ENCODE measurements at regions not wholly inside any gene's neighbourhood (a gene's known extent, or its start where the extent isn't known, plus 50 kb on each side); places are given as distances from the start of the nearest gene placed in this dataset.

DNA sequence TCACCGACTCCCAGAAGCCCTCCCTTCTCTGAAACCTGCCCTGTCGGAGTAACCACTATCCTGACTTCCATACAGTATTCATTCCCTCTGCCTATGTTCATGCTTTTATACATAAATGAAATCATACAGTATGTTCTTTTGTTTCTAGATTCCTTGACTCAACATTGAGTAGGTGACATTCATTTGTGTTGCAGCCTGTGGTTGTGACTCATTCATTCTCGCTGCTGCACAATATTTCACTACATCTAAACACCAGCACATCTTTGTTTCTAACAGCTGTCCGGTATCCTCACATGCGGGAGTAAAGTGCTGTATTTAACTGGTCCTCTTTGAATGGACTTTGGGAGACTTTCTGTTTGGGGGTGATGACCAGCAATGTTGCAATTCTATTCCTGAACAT is 135.0 kb upstream of the FOXF1 start:
- TF ChIP-seq, protein P1, sequence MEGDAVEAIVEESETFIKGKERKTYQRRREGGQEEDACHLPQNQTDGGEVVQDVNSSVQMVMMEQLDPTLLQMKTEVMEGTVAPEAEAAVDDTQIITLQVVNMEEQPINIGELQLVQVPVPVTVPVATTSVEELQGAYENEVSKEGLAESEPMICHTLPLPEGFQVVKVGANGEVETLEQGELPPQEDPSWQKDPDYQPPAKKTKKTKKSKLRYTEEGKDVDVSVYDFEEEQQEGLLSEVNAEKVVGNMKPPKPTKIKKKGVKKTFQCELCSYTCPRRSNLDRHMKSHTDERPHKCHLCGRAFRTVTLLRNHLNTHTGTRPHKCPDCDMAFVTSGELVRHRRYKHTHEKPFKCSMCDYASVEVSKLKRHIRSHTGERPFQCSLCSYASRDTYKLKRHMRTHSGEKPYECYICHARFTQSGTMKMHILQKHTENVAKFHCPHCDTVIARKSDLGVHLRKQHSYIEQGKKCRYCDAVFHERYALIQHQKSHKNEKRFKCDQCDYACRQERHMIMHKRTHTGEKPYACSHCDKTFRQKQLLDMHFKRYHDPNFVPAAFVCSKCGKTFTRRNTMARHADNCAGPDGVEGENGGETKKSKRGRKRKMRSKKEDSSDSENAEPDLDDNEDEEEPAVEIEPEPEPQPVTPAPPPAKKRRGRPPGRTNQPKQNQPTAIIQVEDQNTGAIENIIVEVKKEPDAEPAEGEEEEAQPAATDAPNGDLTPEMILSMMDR (IDR thresholded peaks at IDR 0.05): no peak
- no peak for TF ChIP-seq POLR2A (IDR thresholded peaks at IDR 0.05)

All from testis (tissue), 2 donors.